ENCODE measurements at regions not wholly inside any gene's neighbourhood (a gene's known extent, or its start where the extent isn't known, plus 50 kb on each side); places are given as distances from the start of the nearest gene placed in this dataset.
"Not testable (repeated sequence)": the region's sequence is repeated elsewhere in the genome, so short reads cannot be mapped to it uniquely, and the experiment has no call there.

DNA sequence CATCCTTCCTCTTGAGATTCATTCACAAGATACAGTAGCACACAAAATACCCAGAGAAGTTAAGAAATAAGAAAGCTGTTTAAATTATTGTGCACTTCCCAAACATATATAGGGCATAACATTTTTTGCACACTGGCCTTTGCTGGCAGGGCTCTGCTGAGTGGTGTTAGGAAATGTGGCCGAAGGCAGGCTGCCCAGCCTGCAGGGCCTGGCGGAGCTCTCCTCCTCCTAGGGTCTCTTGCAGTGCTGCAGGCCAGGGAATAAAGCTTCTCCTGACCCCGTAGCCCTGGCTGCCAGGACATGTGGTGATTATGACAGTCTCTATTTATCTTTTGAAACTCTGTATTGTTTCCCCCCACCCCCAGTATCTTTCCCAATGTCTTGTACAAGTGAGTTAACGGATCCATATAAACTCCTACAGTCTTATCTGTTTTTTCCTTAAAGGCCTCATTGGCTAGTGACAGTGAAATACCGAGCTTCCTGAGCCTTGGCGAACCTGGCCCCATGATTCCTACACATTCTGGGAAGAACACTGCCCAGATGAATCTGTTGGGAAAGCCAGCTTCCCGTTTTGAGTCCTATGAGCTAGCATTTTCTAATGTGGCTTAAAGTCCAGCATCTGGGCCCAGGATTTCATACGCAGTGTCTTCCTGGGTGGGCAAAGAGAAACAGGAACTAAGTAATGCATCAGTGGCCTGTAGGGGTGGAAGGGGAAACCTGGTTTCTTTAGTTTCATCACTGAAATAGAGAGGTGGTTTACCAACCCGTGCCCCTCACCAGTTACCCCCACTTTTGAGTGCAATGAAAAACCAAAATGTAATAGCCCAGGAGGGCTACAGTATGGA, 310.3 kb downstream of the BCL2L11 start:
- DNase-seq = not testable (repeated sequence)

DNA sequence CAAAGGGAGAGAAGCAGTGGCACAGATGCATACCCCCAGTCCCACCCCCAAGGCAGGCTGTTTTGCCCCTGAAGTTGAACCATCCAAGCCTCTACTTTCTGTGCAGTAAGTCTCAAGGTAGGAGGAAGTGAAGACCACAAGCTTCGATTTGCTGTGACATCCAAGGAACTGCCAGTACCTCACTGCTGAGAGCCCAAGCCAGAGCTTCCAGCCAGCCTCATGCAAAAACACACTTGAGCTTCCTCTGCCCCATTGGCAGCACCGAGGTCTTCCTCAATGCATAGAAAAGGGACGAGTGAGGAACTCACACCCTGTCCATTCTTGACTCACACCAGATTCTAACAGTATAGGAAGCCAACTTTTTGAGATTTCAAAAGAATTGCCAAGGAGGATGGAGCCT, 311.7 kb downstream of the BCL2L11 start:
- not testable (repeated sequence) for DNase-seq

DNA sequence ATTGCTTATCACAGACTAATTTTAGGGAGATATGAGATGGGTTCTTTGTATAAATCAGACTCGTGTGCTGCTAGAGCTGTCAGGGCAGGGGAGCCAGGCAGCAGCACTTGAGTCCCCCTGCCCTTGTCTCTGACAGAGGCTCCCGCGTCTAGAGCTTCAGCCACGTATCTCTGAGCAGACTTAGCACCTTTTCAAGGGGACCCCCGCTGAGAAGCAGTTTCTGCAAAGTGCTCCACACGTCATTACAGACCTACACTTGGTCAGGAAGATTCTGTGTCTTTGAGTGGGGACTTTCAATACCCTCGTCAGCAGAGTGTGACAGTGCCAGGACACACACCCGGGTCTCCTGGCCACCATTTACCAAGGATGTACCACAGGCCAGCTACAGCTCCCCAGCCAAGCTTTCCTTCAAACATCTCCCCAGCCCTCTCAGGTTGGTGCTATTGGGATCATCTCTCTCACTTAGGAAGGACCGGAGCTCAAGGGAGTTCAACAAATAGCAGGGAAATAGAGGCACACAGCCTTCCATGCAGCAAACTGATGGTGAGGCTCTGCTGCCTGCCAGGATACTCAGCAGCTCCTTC, 312.3 kb downstream of the BCL2L11 start:
- DNase-seq = not testable (repeated sequence)

DNA sequence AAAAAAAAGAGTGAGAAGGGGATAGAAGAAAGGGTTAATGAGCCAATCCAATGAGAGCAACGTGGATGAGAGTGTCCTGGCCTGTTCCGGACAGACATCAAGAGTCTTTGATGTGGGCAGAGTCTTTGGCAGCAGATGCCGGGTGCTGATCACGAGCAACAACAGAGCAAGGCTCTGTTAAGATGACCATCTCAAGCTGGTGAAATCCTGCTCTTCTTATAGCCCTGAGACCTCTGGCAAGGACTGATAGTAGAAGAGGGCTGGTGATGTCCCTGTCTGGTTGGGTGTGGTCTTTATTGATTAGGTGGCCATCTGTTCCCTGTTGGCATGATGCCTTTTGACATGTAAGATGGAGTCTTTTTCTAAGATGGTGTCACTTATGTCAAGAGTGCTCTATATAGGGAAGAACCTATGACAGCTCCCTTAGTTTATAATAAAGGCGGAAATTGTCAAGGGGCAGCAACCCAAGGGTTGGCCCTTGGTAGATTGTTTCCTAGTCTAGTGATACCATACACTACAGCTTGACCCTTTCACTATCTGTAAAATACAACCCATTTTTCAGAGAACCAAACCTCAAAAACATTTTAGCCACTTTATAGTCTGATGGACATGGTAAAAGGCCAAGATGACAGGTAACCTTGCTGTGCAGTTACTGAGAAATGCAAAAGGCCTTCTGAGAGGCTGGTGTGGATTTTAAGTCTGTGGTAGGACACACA, 313.3 kb downstream of the BCL2L11 start:
- DNase-seq = not testable (repeated sequence)

DNA sequence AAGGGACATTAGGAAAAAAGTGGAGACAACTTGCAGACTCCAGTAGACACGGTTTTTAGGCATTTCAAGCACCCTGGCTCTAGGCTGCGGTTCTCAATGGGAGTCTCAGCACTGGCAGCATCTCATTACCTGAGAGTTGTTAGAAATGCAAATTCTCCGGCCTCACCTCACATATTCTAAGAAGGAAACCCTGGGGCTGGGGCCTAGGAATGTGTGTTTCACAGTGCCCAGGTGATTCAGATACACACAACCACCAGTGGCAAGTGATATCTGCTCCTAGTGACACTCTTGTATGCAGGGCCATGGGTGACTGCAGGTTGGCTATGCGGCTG, 313.9 kb downstream of the BCL2L11 start:
- DNase-seq = not testable (repeated sequence)

DNA sequence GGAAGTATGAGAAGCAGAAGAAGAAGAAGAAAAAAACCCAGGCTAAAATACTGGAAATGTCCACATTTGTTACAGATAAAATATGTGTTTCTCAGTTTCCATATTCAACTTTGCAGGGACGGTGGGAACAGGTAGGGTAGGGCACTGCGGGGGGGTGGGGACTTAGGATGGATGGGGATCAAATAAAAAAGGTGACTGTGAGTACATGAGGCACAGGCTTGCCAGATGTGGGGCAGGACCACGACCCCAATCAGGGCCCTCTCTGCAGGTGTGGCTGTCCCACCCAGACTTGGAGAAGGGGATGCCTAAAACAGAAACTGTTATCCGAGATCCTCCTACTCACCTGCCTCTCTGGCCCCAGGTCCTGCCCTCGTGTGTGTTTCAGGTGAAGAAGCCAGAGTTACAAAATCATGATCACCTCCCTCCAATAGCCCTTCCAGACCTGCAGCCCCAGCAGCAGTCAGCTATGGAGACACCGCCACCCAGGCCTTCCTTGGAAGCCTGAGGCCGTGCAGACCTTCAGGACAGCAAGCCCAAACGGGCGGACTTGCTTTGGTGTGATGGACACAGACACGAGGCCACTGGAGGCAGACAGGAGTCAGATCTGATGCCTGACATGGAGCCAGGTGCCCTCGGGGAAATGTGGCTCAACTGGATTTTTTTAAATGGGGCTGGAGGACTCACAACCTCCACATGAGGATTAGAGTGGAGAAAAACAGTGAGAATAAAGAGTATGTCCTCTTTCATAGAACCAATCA, 315.0 kb downstream of the BCL2L11 start:
- not testable (repeated sequence) for DNase-seq

DNA sequence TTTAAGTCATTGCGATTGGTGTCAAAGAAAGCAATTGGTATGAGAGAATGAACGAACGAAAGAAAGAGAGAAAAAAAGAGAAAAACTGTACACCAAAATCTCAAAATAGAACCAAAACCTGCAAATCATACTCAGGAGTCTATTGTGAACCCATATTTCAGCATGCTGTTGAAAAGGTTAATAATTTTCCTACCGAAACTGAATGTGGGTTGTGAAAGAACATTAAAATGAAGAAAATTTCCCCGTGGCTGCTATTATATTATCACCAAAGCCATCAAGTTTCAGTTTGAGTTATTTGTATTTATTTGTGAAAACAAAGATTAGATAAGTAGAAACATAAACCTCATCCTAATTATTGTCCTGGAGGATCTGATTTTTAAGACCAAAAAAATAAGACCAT, 315.7 kb downstream of the BCL2L11 start:
- DNase-seq = not testable (repeated sequence)

DNA sequence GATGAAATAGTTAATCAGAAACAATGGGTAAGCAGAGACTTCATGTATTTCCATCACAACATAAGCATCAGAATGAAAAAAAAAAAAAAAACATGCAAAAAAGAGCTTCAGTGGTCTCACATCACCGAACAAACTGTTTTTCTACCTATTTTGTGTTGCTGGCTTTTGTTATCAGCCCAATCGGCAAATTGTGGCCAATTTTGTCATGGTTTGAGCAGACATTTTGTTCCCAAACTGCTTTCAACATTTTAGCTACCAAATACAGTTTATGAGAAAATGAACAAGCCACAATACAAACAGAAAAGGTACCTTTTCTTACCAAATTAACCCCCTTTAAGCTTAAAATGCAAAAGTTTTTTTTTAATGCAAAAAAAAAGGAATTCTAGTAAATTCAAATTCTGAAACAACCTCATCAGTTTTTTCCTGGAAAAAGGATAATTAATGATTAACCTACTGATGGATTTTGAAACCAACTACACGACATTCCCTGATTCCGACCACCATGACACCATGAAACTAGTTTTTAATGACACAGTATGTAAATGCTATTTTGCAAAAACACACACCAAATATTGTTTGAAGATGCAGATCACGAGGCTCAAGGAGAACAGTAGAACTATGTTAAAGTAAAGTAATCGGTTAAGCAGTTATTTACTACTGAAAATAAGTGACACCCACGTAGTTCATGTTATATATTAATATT, 316.7 kb downstream of the BCL2L11 start:
- DNase-seq = not testable (repeated sequence)

DNA sequence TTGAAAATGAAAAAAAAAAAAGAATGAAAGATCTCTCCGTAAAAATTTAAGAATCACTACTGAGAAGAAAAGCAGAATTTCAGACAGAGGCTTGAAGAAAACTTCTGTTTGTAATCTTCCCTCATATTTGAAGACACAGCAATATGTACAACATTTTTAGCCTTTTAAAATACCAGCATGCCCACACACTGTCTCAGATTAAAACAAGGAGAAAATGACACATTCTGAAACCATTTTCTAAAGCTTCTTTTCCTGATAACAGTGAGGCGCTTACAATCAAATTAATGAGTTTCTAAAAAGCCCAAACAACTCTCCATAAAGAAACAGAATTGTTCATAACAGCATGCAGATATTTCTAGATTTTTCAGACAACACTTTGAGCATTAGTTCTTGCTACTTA, 317.4 kb downstream of the BCL2L11 start:
- DNase-seq = not testable (repeated sequence)

DNA sequence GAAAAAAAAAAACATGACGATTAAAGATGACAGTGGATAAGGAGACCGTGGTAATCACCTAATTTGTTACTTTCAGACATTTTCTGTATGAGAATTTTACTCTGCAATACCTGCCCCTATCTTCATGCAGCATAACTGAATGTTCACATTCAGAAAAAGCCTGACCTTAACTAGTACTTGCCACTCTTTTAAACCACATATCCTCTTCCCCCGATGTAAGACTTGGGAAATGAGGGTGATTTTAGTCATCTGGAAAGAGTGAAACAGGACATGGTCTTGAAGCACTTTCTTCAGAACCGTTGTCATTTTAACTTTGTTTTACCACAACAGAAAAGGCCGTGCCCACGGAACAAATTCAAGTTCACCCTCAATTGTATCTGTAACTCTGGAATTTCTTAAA, 318.5 kb downstream of the BCL2L11 start:
- not testable (repeated sequence) for DNase-seq

DNA sequence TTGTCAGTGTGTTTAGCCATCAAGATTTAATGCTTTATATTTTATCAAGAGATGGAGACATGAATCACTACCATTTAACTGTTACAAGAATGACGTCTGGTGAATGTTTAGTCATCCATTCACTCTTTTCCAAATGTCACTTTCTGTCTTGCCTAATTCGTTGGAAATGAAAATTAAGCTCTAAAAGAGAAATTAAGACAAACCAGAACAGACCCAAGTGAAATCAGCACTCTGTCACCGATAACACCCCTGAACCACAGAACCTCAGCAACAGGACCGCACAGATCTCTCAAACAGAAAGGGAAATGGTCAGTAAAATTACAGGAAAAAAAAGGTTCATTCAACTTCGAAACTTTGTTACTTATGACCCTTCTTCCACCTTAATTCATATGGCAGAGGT, 320.9 kb downstream of the BCL2L11 start:
- not testable (repeated sequence) for DNase-seq

DNA sequence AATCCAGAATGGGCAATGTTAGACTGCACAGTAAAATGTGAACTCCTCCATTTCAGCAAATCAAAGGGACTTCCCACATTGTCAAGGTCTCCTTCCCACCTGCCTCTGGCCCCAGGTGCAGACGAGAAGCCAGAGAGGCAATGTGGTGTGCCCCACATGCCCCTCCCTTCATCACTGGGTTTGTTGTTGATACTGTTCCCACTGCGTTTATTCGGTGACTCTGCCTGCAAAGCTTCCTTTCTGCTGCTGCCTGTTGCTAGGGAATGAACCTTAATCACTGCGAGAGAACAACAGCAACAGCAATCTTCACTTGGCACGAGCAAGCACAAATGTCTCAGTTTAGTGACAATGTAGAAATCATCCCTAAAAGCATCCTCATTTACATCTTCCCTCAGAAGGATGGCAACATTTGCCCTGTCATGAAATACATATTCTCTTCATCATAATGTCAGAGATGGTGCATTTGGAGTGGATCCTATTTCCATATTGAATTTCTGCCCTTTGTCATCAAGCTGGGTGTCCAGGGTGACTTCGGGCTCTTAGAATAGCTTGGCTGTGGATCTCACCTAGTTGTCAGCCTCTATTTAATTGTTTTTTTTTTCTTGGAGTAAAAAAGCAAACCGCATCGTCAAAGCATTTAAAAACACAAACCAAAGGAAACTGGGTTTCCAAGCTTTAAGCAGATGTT, 322.2 kb downstream of the BCL2L11 start:
- not testable (repeated sequence) for DNase-seq

DNA sequence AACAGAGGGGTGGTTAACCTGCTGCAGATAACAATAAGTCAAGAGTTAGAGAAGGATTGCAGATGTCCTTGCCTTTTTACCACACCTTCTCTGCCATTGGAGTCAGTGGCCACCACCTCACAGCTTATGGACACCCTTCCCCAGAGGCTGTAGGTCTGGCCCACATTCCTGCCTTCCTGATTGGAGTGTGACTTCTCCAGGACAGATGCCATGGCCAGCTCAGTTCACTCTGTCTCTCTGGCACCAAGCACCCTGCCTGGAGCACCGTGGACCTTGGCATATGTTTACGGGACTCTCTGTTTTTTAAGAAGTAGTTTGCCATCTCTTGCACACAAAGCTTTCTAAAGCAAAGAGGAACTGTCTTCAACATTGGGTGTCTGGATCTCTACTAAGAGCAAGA, 323.8 kb downstream of the BCL2L11 start:
- DNase-seq = not testable (repeated sequence)

DNA sequence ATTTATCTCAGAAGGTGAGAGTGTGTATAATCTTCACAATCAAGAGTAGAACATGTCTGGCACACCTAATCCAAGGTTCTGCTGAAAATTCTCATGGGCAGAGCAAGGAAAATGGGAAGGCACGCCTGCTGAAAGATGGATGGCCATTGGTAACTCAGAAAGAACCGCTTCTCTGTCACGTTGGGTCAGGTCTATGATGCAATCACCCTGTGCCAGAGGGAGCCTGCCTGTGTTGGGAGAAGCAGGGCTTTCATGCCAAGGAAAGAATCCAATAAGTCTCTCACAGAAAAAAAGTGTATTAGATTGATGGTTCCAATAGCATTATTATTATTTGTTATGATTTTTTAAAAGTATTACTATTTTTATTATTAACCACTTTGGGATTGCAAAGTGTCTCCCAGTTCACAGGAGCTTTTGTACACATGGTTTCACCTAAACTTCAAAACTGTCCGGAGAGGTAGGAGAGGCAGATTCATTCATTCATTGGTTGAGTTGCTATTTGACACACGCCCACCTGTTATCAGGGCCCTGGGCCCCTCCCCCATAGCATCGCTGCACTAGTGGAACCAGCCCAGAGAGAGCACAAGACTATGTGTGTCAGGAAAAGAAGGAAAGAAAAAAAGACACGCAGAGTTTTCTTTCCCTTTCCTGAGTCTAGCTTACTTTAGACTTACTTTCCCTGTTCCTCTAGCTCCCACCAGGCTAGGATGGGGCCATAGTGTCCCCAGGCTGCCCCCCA, 324.6 kb downstream of the BCL2L11 start:
- DNase-seq = not testable (repeated sequence)

DNA sequence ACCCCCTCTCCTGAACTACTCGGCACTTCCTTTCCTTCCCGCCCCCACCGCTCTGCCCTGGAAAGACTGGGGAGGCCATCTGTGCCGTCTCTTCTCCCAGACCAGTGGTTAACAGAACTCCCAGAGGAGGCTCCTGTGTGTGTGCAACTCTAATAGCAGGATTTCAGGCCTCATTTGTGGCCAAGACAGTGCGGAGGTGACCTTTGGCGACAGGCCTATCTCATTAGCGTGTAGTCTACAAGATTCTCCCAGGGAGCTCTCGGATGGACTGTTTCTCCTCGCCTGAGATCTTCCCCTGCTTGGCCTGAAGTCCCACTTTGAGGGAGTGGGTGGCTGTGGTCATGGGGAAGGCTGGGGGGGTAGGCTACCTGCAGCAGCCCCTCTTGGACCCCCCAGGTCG, 325.2 kb downstream of the BCL2L11 start:
- DNase-seq = not testable (repeated sequence)

DNA sequence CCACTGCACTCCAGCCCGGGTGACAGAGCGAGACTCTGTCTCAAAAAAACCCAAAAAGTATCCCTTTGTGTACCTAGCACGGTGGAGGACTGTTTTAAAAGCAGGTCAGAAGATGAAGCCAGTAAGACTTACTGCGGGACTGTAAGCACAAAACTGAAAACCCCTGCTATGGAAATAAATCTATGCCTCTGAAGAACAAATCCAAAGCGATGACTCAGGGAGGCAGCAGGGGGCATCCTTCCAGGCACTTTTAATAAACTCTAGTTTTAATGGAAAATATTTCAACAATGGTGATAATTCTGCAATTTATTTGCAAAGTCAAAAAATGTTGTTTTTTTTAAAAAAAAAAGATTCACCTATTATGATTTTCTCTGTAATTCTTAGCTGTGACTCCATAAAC, 326.8 kb downstream of the BCL2L11 start:
- DNase-seq = not testable (repeated sequence)

DNA sequence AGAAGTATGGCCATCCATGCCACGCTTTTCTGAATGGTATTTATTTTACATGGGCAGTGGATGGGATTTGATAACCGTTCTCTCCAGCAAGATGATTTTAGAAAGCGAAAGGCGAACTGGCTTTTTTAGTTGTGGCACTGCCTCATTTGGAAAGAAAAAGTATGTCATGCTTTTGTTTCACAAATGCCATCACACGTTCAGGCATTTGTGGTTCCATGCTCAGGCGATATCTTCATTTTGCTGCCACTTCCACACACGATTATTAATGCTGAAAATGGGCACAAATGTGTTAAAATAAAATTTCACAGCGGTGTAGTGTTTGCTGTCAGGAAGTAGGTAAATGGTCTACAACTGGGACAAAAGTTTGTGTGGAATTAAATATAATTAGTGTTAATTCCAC, 328.1 kb downstream of the BCL2L11 start:
- DNase-seq = not testable (repeated sequence)

DNA sequence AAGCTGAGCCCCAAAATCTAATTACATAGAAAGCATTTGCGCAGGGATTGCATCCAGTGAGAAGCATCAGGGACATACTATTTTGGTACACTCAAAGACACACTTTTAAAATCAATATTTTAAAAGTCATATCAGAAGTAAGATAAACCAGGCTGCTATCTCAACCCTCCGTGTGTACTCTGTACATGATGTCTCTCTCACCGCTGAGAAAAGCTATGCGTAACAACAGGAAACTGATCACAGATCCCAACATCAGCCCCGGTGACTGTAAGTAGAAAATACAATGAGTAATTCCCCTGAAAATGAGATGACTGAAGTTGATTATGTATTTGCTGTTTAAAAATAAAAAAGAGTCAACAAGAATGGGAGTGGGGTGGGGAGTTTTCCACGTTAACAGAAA, 329.8 kb downstream of the BCL2L11 start:
- DNase-seq = not testable (repeated sequence)

DNA sequence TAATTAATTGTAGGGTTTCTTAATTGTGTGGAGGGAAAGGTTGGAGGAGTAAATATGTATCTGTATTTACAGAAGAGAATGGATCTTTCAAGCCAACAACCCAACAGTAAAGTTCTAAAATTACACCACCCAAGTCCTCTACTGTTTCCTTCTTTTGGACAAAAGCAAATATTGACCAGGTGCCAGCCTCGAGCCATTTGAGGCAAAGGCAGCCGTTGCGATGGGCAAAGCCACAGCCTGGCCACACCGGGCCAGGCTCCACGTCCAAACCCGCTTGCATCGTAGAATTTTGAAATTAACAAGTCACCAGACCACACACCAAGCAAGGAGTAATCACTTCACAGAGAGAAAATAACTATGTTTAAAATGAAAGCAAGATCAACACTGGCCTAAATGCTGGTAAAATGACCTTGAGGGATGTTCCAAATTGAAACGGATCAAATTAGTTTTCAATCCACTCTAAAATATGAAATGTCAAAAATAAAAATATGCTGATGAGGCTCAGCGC, 331.0 kb downstream of the BCL2L11 start:
- not testable (repeated sequence) for DNase-seq

DNA sequence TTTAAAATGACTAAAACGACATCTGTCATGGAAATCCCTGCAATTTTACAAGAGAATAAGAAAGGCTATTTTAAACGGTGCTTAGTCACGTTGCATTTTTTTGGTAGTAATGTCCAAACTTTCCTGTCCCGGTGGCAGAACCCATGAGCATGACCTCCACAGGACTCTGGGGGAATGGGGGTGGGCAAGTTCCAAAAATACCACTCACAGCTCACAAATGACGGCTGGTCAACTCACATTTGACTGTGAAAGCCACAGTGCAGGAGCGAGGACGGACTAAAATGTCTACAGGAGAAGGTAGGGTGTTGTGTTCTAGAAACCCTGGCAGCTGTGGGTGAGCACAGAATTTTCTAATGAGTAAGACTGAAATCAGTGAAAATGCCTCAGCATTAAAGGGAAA, 331.5 kb downstream of the BCL2L11 start:
- not testable (repeated sequence) for DNase-seq

DNA sequence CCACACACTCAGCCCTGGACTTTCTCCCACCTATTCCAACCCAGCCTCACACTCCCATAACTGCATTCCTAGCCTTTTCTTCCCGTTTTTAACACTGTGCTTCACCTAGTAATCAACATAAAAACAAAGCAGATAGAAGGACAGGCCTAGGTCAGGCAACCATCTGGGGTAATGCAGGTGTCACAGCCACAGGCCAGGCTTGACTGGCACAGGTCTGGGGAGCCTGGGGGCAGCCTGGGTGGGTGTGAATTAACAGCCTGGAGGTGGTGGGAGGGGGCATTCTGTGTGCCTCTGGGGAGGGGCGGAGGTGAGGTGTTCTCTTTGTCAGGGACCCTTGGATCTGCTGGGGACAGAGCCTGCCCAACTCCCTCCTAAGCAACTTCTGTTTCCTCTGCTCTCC, 332.6 kb downstream of the BCL2L11 start:
- DNase-seq = not testable (repeated sequence)
